NCI-H1930 (cell line): ENCODE measurements at regions not wholly inside any gene's neighbourhood (a gene's known extent, or its start where the extent isn't known, plus 50 kb on each side); places are given as distances from the start of the nearest gene placed in this dataset.

Experiments used
- DNase-seq, 2 experiments: peaks; one replicate each; lab custom pipeline; 2025; lab: John Stamatoyannopoulos, UW

GRCh38 chr9:28834156-28834555, 1260.9 kb upstream of the C9orf72 start:
- no peak for DNase-seq

- no peak for DNase-seq
Measured at GRCh38 chr9:28839778-28840430, 1266.6 kb upstream of the C9orf72 start.

- no peak for DNase-seq
Measured at GRCh38 chr9:28841775-28842174, 1268.5 kb upstream of the C9orf72 start.

- DNase-seq, result no peak
Measured at GRCh38 chr9:28847331-28847730, 1274.0 kb upstream of the C9orf72 start.

- DNase-seq, result no peak
Measured at GRCh38 chr9:28848671-28849070, 1275.4 kb upstream of the C9orf72 start.

GRCh38 chr9:28853477-28853876, 1280.2 kb upstream of the C9orf72 start:
- DNase-seq, result no peak

- no peak for DNase-seq
Measured at GRCh38 chr9:28866951-28867350, 1293.7 kb upstream of the C9orf72 start.

GRCh38 chr9:28868228-28868990, 1295.1 kb upstream of the C9orf72 start:
- no peak for DNase-seq

GRCh38 chr9:28882529-28882928, 1309.2 kb upstream of the C9orf72 start:
- DNase-seq, result no peak

- no peak for DNase-seq
Measured at GRCh38 chr9:28883234-28883633, 1310.0 kb upstream of the C9orf72 start.

GRCh38 chr9:28887188-28887884, 1314.1 kb upstream of the C9orf72 start:
- no peak for DNase-seq

GRCh38 chr9:28888806-28889205, 1315.5 kb upstream of the C9orf72 start:
- no peak for DNase-seq

GRCh38 chr9:28892538-28892937, 1319.3 kb upstream of the C9orf72 start:
- DNase-seq, result no peak

GRCh38 chr9:28899267-28899666, 1326.0 kb upstream of the C9orf72 start:
- no peak for DNase-seq

GRCh38 chr9:28899926-28900325, 1326.6 kb upstream of the C9orf72 start:
- no peak for DNase-seq

GRCh38 chr9:28900406-28900805, 1327.1 kb upstream of the C9orf72 start:
- DNase-seq, result no peak

- DNase-seq, result no peak
Measured at GRCh38 chr9:28909526-28909925, 1336.2 kb upstream of the C9orf72 start.

GRCh38 chr9:28912621-28913020, 1339.3 kb upstream of the C9orf72 start:
- DNase-seq, result no peak

- DNase-seq, result no peak
Measured at GRCh38 chr9:28915202-28915930, 1342.1 kb upstream of the C9orf72 start.

- no peak for DNase-seq
Measured at GRCh38 chr9:28916348-28916747, 1343.1 kb upstream of the C9orf72 start.

- DNase-seq, result no peak
Measured at GRCh38 chr9:28921857-28922500, 1348.7 kb upstream of the C9orf72 start.

- DNase-seq, result no peak
Measured at GRCh38 chr9:28922891-28923290, 1349.6 kb upstream of the C9orf72 start.
